WTC11 (cell line): ENCODE measurements at regions not wholly inside any gene's neighbourhood (a gene's known extent, or its start where the extent isn't known, plus 50 kb on each side); places are given as distances from the start of the nearest gene placed in this dataset.

Experiments used
- CREB1 ChIP-seq: sonication (generic); formaldehyde crosslinking; IDR thresholded peaks from 2 replicates; pipeline ENCODE4 v1.8.0; 2023; ENCODE audit warnings: mild to moderate bottlenecking, missing genetic modification reagents
- TF ChIP-seq, protein P1 (sequence below): sonication (generic); formaldehyde crosslinking; IDR thresholded peaks from 2 replicates; pipeline ENCODE4 v1.8.1; 2023; ENCODE audit warnings: mild to moderate bottlenecking, missing genetic modification reagents, moderate library complexity

- TF ChIP-seq, protein P1, sequence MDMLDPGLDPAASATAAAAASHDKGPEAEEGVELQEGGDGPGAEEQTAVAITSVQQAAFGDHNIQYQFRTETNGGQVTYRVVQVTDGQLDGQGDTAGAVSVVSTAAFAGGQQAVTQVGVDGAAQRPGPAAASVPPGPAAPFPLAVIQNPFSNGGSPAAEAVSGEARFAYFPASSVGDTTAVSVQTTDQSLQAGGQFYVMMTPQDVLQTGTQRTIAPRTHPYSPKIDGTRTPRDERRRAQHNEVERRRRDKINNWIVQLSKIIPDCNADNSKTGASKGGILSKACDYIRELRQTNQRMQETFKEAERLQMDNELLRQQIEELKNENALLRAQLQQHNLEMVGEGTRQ (CRISPR knock-in tag) = no peak
- TF ChIP-seq CREB1 = no peak
Measured at GRCh38 chr5:32496104-32496503, 51.6 kb upstream of the ZFR start.
